Testis (tissue), 2 donors: ENCODE measurements at regions not wholly inside any gene's neighbourhood (a gene's known extent, or its start where the extent isn't known, plus 50 kb on each side); places are given as distances from the start of the nearest gene placed in this dataset.
A peak's percentile ranks its signal among the peaks of the same experiment; 100 is the strongest.

Experiments used
- DNase-seq: peaks from one replicate; pipeline ENCODE4 v3.0.0-alpha.2; 2019
- H3K27ac ChIP-seq, 2 donors: fragments of 200-600 bp; sonication (generic); one replicate each; pipeline ENCODE4 v1.5.1; 2019
- H3K27me3 ChIP-seq: fragments of 200-600 bp; sonication (generic); one replicate; pipeline ENCODE4 v1.5.1; 2019
- H3K36me3 ChIP-seq: fragments of 200-600 bp; sonication (generic); one replicate; pipeline ENCODE4 v1.5.1; 2017; ENCODE audit warnings: low read depth; ENCODE audit errors: missing control alignments
- H3K4me1 ChIP-seq: fragments of 200-600 bp; sonication (generic); one replicate; pipeline ENCODE4 v1.5.1; 2019
- H3K4me3 ChIP-seq, 2 donors: fragments of 200-600 bp; sonication (generic); one replicate each; pipeline ENCODE4 v1.5.1; 2017 to 2019
- H3K9me3 ChIP-seq: fragments of 200-600 bp; sonication (generic); one replicate; pipeline ENCODE4 v1.5.1; 2017
- CTCF ChIP-seq, 3 experiments: fragments of 450-650 bp in 2 of 3; fragments of 200-600 bp in 1 of 3; sonication (generic) in 1 of 3; IDR thresholded peaks; one replicate each; pipeline ENCODE4 v1.5.1; 2016 to 2019; ENCODE audit warnings: antibody characterized with exemption in 3 of 3, mild to moderate bottlenecking in 2 of 3, moderate library complexity in 1 of 3
- POLR2A ChIP-seq: fragments of 450-650 bp; IDR thresholded peaks from one replicate; pipeline ENCODE4 v1.6.1; 2017; ENCODE audit warnings: antibody characterized with exemption, mild to moderate bottlenecking, moderate library complexity
- WGBS, 2 donors: methylation state at CpG; one replicate each; pipeline ENCODE4 v1.1.5; 2018; 5-methylcytosine and 5-hydroxymethylcytosine counted together
- intact Hi-C: fragments of 100-400 bp; cut with DNase I; formaldehyde crosslinking; loops from one replicate; pipeline ENCODE4 v1.15.1; 2023; ENCODE audit warnings: low total_unique reads

DNA sequence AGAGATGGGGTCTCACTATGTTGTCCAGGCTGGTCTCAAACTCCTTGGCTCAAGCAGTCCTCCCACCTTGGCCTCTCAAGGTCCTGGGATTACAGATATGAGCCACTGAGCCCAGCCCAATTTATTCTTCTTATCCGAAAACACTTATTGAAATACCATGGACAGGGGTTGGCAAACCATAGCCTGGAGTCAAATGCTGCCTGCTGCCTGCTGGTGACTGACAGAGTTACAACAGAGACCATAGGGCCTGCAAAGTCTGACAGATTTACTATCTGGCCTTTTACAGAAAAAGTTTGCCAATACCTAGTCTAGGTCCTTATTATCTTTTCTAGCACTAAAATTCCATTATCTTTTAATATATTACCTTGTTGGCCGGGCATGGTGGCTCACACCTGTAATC, 87.1 kb upstream of the ZNF281 start:
- Histone ChIP-seq H3K4me3 (no peak overlapping the region), H3K9me3 (no peaks in the 10 kb centered on the region), H3K4me1 (no peaks in the 10 kb centered on the region), H3K27ac (no peak overlapping the region), H3K36me3 (no peaks in the 10 kb centered on the region), H3K27me3 (no peaks in the 10 kb centered on the region)
- 89 to 95% methylated on average over 2 of the region's 2 CpGs for WGBS, 2 donors
- intact Hi-C loops: no loop called here
- no peak for DNase-seq
- TF ChIP-seq CTCF (IDR thresholded peaks at IDR 0.05) (no peak), POLR2A (no peak)

- intact Hi-C loops: no loop called here
- H3K4me1 ChIP-seq: no peaks in the 10 kb centered on the region
Measured at GRCh38 chr1:200495901-200496300, 86.1 kb upstream of the ZNF281 start.

GRCh38 chr1:200493344-200493743, 83.5 kb upstream of the ZNF281 start:
- 53 to 56% methylated on average over 4 of the region's 4 CpGs for WGBS, 2 donors
- peak; percentile 17 for DNase-seq
- intact Hi-C loops: no loop called here
- no peaks in the 10 kb centered on the region for H3K36me3 ChIP-seq
- H3K27me3 ChIP-seq: no peaks in the 10 kb centered on the region
- no peaks in the 10 kb centered on the region for H3K9me3 ChIP-seq
- H3K27ac ChIP-seq: no peak overlapping the region
- H3K4me1 ChIP-seq: no peaks in the 10 kb centered on the region
- TF ChIP-seq POLR2A (no peak), CTCF (IDR thresholded peaks at IDR 0.05) (no peak)
- H3K4me3 ChIP-seq: no peak overlapping the region

More at GRCh38 chr1:200495901-200496300, 86.1 kb upstream of the ZNF281 start:
- Histone ChIP-seq H3K27me3 (no peaks in the 10 kb centered on the region), H3K27ac (no peak overlapping the region), H3K9me3 (no peaks in the 10 kb centered on the region), H3K36me3 (no peaks in the 10 kb centered on the region), H3K4me3 (no peak overlapping the region)
- 87 to 100% methylated on average over 1 of the region's 1 CpG for WGBS, 2 donors
- no peak for DNase-seq
- TF ChIP-seq POLR2A (no peak), CTCF (IDR thresholded peaks at IDR 0.05) (no peak)

DNA sequence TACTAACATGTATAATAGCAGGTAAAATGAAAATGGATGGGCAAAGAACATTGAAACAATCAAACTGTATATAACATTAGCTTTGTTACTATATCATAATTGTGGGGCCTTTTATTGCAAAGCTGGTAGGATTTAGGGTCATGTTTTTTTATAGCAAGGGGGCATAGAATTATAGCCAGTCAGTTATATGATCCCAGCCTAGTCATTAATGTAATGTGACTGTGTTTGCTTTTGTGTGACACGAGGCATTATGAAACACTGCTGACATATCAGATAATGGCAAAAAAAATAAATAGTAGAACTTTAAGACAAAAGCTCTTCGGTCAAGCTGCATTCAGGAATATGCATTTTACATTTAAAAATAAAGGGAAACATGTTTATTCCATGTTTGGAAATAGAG, 81.3 kb upstream of the ZNF281 start:
- WGBS, 2 donors: 74 to 80% methylated on average over 2 of the region's 2 CpGs
- Histone ChIP-seq H3K9me3 (no peaks in the 10 kb centered on the region), H3K27ac (no peak overlapping the region), H3K4me3 (no peak overlapping the region), H3K4me1 (no peaks in the 10 kb centered on the region), H3K27me3 (no peaks in the 10 kb centered on the region), H3K36me3 (no peaks in the 10 kb centered on the region)
- intact Hi-C loops: no loop called here
- TF ChIP-seq POLR2A (no peak), CTCF (IDR thresholded peaks at IDR 0.05) (no peak)
- no peak for DNase-seq

DNA sequence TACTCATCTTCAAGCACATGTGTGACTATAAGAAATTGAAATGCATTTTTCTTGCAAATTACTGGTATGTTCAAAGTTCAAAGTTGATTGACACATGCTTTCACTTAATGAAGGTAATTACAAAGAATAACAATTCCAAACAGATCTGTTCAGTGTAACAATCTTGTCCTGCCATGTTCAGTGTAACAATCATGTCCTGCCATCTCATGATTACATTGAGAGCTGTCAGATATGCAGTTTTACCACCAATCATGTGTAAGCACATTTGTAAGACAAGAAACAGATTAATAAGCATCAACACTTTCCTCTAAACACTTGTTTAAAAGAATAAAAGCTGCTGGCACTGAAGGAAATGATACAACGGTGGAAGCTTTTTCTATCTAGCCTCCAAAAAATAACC, 80.3 kb upstream of the ZNF281 start:
- no peak overlapping the region for H3K4me3 ChIP-seq
- intact Hi-C loops: no loop called here
- H3K4me1 ChIP-seq: no peaks in the 10 kb centered on the region
- no peak for DNase-seq
- H3K36me3 ChIP-seq: no peaks in the 10 kb centered on the region
- TF ChIP-seq POLR2A (no peak), CTCF (IDR thresholded peaks at IDR 0.05) (no peak)
- H3K9me3 ChIP-seq: no peaks in the 10 kb centered on the region
- H3K27me3 ChIP-seq: no peaks in the 10 kb centered on the region
- 41 to 48% methylated on average over 1 of the region's 1 CpG for WGBS, 2 donors
- no peak overlapping the region for H3K27ac ChIP-seq
